ENCODE measurements at regions not wholly inside any gene's neighbourhood (a gene's known extent, or its start where the extent isn't known, plus 50 kb on each side); places are given as distances from the start of the nearest gene placed in this dataset.

DNA sequence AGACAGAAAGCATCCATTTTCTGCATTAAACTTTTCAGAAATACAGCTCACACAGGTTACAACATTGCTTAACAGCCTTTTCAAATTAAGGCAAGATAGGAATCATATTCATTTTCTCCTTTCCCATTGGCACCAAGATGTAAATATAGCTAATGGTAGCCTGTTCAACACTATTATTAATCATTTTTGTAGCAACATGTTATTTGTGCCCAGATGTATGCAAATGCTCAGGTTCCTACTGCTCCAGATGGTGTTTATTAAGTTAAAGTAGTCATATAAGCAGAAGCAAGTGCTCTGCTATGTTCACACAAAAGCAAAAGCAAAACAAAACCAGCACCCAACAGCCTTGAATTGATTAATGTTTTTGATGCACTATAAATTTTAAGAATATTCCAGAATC, 1110.6 kb downstream of the SLC6A15 start:
- Histone ChIP-seq H3K9me1 (ENCODE audit: insufficient read depth, low read length) (no peaks in the 10 kb centered on the region), H3K4ac (ENCODE audit: low read depth, low read length) (no peak overlapping the region), H2BK20ac (ENCODE audit: low read depth, low read length) (no peak overlapping the region), H3K4me2 (ENCODE audit: low read depth, low read length) (no peak overlapping the region), H2AFZ (replicated peaks; ENCODE audit: low read length, poor library complexity) (no peak overlapping the region), H3K36me3 (ENCODE audit: control insufficient read depth, insufficient read depth, low read length) (no peaks in the 10 kb centered on the region), H2BK120ac (ENCODE audit: low read depth, low read length) (no peak overlapping the region), H3K9ac (ENCODE audit: low read depth, low read length) (no peak overlapping the region), H3K4me3 (ENCODE audit: insufficient read depth, low read depth, low read length) (no peak overlapping the region), H3K56ac (ENCODE audit: extremely low read depth, insufficient read depth, low read length) (no peak overlapping the region), H2AK9ac (replicated peaks; ENCODE audit: low read depth, low read length, poor library complexity) (no peak overlapping the region), H2AK5ac (ENCODE audit: low read depth, low read length) (no peak overlapping the region), H3K4me1 (ENCODE audit: control insufficient read depth, insufficient read depth, low read length) (no peaks in the 10 kb centered on the region), H2BK5ac (ENCODE audit: low read depth, low read length, poor library complexity, severe bottlenecking) (no peak overlapping the region), H4K5ac (ENCODE audit: low read depth, low read length) (no peak overlapping the region), H3K23ac (ENCODE audit: low read depth, low read length) (no peak overlapping the region), H3K14ac (replicated peaks; ENCODE audit: low read depth, low read length) (no peak overlapping the region), H4K20me1 (ENCODE audit: insufficient read depth, low read length) (no peaks in the 10 kb centered on the region), H3K9me3 (ENCODE audit: control insufficient read depth, insufficient read depth, low read length) (no peaks in the 10 kb centered on the region), H4K91ac (ENCODE audit: insufficient read depth, low read depth, low read length) (no peak overlapping the region), H3K79me1 (ENCODE audit: low read depth in 1 of 2, low read length in 2 of 2) (no peaks in the 10 kb centered on the region), H4K8ac (ENCODE audit: low read depth in 2 of 2, low read length in 2 of 2) (no peak overlapping the region), H3K27ac (ENCODE audit: insufficient read depth, low read length) (no peak overlapping the region), H3K27me3 (ENCODE audit: control insufficient read depth, insufficient read depth, low read length) (no peaks in the 10 kb centered on the region), H2BK15ac (ENCODE audit: low read depth, low read length) (no peak overlapping the region), H3K18ac (ENCODE audit: low read depth, low read length) (no peak overlapping the region)
- intact Hi-C loops (cut with micrococcal nuclease), result no loop called here
- ChIA-PET CTCF (no interaction called here), POLR2A (ENCODE audit: unreplicated experiment) (no interaction called here)
- TF ChIP-seq, protein P1, sequence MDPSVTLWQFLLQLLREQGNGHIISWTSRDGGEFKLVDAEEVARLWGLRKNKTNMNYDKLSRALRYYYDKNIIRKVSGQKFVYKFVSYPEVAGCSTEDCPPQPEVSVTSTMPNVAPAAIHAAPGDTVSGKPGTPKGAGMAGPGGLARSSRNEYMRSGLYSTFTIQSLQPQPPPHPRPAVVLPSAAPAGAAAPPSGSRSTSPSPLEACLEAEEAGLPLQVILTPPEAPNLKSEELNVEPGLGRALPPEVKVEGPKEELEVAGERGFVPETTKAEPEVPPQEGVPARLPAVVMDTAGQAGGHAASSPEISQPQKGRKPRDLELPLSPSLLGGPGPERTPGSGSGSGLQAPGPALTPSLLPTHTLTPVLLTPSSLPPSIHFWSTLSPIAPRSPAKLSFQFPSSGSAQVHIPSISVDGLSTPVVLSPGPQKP (IDR thresholded peaks at IDR 0.05; ENCODE audit: borderline replicate concordance, low read depth, low read length), result no peak
- TF ChIP-seq RFX5 (IDR thresholded peaks at IDR 0.05; ENCODE audit: low read depth, low read length) (no peak), MAZ (IDR thresholded peaks at IDR 0.05; ENCODE audit: borderline replicate concordance, low read depth, low read length) (no peak), CHD1 (IDR thresholded peaks at IDR 0.05; ENCODE audit: low read depth, low read length) (no peak), FOS (IDR thresholded peaks at IDR 0.05; ENCODE audit: low read depth, low read length) (no peak), SMC3 (IDR thresholded peaks at IDR 0.05; ENCODE audit: low read depth, low read length) (no peak), POLR2A (IDR thresholded peaks at IDR 0.05; ENCODE audit: low read depth, low read length) (no peak), MAFK (IDR thresholded peaks at IDR 0.05; ENCODE audit: low read depth, low read length) (no peak), CEBPB (IDR thresholded peaks at IDR 0.05; ENCODE audit: low read depth, low read length) (no peak), BHLHE40 (IDR thresholded peaks at IDR 0.05; ENCODE audit: low read depth, low read length) (no peak), MXI1 (IDR thresholded peaks at IDR 0.05; ENCODE audit: borderline replicate concordance, low read depth, low read length) (no peak), RAD21 (IDR thresholded peaks at IDR 0.05; ENCODE audit: low read length) (no peak)
- TF ChIP-seq, protein P2, sequence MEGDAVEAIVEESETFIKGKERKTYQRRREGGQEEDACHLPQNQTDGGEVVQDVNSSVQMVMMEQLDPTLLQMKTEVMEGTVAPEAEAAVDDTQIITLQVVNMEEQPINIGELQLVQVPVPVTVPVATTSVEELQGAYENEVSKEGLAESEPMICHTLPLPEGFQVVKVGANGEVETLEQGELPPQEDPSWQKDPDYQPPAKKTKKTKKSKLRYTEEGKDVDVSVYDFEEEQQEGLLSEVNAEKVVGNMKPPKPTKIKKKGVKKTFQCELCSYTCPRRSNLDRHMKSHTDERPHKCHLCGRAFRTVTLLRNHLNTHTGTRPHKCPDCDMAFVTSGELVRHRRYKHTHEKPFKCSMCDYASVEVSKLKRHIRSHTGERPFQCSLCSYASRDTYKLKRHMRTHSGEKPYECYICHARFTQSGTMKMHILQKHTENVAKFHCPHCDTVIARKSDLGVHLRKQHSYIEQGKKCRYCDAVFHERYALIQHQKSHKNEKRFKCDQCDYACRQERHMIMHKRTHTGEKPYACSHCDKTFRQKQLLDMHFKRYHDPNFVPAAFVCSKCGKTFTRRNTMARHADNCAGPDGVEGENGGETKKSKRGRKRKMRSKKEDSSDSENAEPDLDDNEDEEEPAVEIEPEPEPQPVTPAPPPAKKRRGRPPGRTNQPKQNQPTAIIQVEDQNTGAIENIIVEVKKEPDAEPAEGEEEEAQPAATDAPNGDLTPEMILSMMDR (conservative IDR thresholded peaks at IDR 0.05; ENCODE audit: low read depth, low read length), result no peak
- TF ChIP-seq, protein P3, sequence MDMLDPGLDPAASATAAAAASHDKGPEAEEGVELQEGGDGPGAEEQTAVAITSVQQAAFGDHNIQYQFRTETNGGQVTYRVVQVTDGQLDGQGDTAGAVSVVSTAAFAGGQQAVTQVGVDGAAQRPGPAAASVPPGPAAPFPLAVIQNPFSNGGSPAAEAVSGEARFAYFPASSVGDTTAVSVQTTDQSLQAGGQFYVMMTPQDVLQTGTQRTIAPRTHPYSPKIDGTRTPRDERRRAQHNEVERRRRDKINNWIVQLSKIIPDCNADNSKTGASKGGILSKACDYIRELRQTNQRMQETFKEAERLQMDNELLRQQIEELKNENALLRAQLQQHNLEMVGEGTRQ (IDR thresholded peaks at IDR 0.05; ENCODE audit: low read depth, low read length), result no peak
- BruUV-seq (replicated peaks), result no TSS peak
- in situ Hi-C loops (cut with MboI; ENCODE audit: low sequenced_read_pairs), result no loop called here
- DNase-seq (no peak), ATAC-seq (ENCODE audit: low read depth) (no peak)
- dilution Hi-C loops (cut with HindIII; ENCODE audit: low sequenced_read_pairs, unreplicated experiment), result no loop called here

All from IMR-90 (cell line).